ENCODE measurements at regions not wholly inside any gene's neighbourhood (a gene's known extent, or its start where the extent isn't known, plus 50 kb on each side); places are given as distances from the start of the nearest gene placed in this dataset.

GRCh38 chr11:21814169-21814568 is 378.7 kb upstream of the ANO5 start:
- DNase-seq (ENCODE audit: low read depth, low spot score): no peak
- Histone ChIP-seq H3K36me3 (ENCODE audit: insufficient read depth, insufficient read length, low read length) (no peaks in the 10 kb centered on the region), H3K9ac (ENCODE audit: insufficient read length, low read depth) (no peak overlapping the region), H3K27me3 (ENCODE audit: insufficient read depth, insufficient read length) (no peaks in the 10 kb centered on the region), H3K4me3 (ENCODE audit: insufficient read length, low read depth) (no peak overlapping the region), H3K4me1 (ENCODE audit: insufficient read depth, insufficient read length) (no peaks in the 10 kb centered on the region), H3K9me3 (ENCODE audit: insufficient read depth, low read length) (no peaks in the 10 kb centered on the region)
- TF ChIP-seq YY1 (IDR thresholded peaks at IDR 0.05; ENCODE audit: insufficient read depth, insufficient read length): no peak
- TF ChIP-seq ZNF274 (IDR thresholded peaks at IDR 0.05; ENCODE audit: low read depth, low read length): no peak
- no peak for TF ChIP-seq SUZ12 (IDR thresholded peaks at IDR 0.05; ENCODE audit: extremely low read depth, insufficient read depth, insufficient read length)

DNA sequence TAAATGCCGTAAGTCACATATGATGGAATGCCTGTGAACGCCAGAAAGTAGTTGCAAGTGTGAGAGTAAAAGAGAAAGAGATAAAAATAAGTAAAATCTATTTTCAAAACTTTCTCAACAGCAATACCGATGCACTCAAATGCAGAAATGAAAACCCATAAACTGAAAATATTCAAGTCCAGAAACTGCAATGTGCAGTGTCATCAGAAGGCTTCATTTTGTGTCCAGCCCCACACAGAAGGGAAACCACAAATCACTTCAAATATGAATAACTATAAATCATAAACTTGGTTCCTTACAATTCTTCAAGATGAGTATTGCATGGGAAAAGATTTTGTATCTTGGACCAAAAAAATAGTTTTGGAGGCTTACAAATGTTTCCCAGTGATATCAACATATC is 375.2 kb upstream of the ANO5 start:
- Histone ChIP-seq H3K27me3 (ENCODE audit: insufficient read depth, insufficient read length) (no peaks in the 10 kb centered on the region), H3K9me3 (ENCODE audit: insufficient read depth, low read length) (no peaks in the 10 kb centered on the region), H3K4me3 (ENCODE audit: insufficient read length, low read depth) (no peak overlapping the region), H3K9ac (ENCODE audit: insufficient read length, low read depth) (no peak overlapping the region), H3K4me1 (ENCODE audit: insufficient read depth, insufficient read length) (no peaks in the 10 kb centered on the region), H3K36me3 (ENCODE audit: insufficient read depth, insufficient read length, low read length) (no peaks in the 10 kb centered on the region)
- DNase-seq (ENCODE audit: low read depth, low spot score): no peak
- TF ChIP-seq ZNF274 (IDR thresholded peaks at IDR 0.05; ENCODE audit: low read depth, low read length) (no peak), SUZ12 (IDR thresholded peaks at IDR 0.05; ENCODE audit: extremely low read depth, insufficient read depth, insufficient read length) (no peak), YY1 (IDR thresholded peaks at IDR 0.05; ENCODE audit: insufficient read depth, insufficient read length) (no peak)

- no peak for TF ChIP-seq SUZ12 (IDR thresholded peaks at IDR 0.05; ENCODE audit: extremely low read depth, insufficient read depth, insufficient read length)
- TF ChIP-seq ZNF274 (IDR thresholded peaks at IDR 0.05; ENCODE audit: low read depth, low read length): no peak
- no peak for TF ChIP-seq YY1 (IDR thresholded peaks at IDR 0.05; ENCODE audit: insufficient read depth, insufficient read length)
- DNase-seq (ENCODE audit: low read depth, low spot score): no peak
- no peaks in the 10 kb centered on the region for H3K9me3 ChIP-seq (ENCODE audit: insufficient read depth, low read length)
Measured at GRCh38 chr11:21820176-21820575, 372.7 kb upstream of the ANO5 start.

DNA sequence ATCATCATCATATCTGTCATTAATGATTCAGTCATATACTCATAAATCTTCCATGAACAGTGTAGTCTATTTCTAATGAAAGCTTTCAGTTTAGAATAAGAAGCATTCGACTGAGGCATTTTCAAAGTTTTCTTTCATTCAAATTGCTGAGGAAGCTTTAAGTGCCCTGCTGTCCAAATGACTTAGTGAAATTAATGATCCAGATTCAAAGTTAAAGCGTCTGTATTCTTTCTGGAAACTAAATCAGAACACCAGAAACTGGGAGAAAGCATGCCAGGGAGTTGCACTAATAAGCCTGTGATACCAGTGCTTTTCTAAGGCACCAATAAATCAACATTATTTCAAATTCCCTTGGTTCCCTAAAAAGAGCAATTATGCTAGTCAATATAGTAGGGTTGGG is 367.8 kb upstream of the ANO5 start:
- Histone ChIP-seq H3K4me3 (ENCODE audit: insufficient read length, low read depth) (no peak overlapping the region), H3K36me3 (ENCODE audit: insufficient read depth, insufficient read length, low read length) (no peaks in the 10 kb centered on the region), H3K9me3 (ENCODE audit: insufficient read depth, low read length) (no peaks in the 10 kb centered on the region), H3K4me1 (ENCODE audit: insufficient read depth, insufficient read length) (no peaks in the 10 kb centered on the region), H3K9ac (ENCODE audit: insufficient read length, low read depth) (no peak overlapping the region), H3K27me3 (ENCODE audit: insufficient read depth, insufficient read length) (no peaks in the 10 kb centered on the region)
- no peak for TF ChIP-seq SUZ12 (IDR thresholded peaks at IDR 0.05; ENCODE audit: extremely low read depth, insufficient read depth, insufficient read length)
- TF ChIP-seq YY1 (IDR thresholded peaks at IDR 0.05; ENCODE audit: insufficient read depth, insufficient read length): no peak
- TF ChIP-seq ZNF274 (IDR thresholded peaks at IDR 0.05; ENCODE audit: low read depth, low read length): no peak
- no peak for DNase-seq (ENCODE audit: low read depth, low spot score)

More at GRCh38 chr11:21820176-21820575, 372.7 kb upstream of the ANO5 start:
- H3K36me3 ChIP-seq (ENCODE audit: insufficient read depth, insufficient read length, low read length): no peaks in the 10 kb centered on the region
- no peak overlapping the region for H3K4me3 ChIP-seq (ENCODE audit: insufficient read length, low read depth)
- no peaks in the 10 kb centered on the region for H3K27me3 ChIP-seq (ENCODE audit: insufficient read depth, insufficient read length)
- H3K9ac ChIP-seq (ENCODE audit: insufficient read length, low read depth): no peak overlapping the region
- H3K4me1 ChIP-seq (ENCODE audit: insufficient read depth, insufficient read length): no peaks in the 10 kb centered on the region

DNA sequence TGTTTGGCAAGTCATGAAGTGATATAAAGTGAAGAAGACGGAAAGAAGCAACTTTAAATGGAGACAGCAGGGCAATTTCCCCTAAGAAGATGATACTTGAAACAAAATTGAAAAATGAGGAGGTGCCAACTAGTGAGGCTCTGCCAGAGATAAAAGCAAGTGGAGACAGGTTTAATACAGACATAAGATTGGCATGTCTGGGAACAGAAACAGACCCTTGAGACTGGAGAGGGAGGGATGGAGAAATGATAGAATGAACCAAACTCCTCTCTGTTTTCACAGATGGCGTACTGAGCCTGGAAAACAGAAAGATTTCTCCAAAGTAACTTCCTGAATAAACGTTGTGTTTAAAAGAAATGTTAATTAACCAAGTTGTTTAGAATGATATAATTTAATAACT is 354.5 kb upstream of the ANO5 start:
- no peak for DNase-seq (ENCODE audit: low read depth, low spot score)
- no peak overlapping the region for H3K9ac ChIP-seq (ENCODE audit: insufficient read length, low read depth)
- no peaks in the 10 kb centered on the region for H3K9me3 ChIP-seq (ENCODE audit: insufficient read depth, low read length)
- no peak overlapping the region for H3K4me3 ChIP-seq (ENCODE audit: insufficient read length, low read depth)
- TF ChIP-seq ZNF274 (IDR thresholded peaks at IDR 0.05; ENCODE audit: low read depth, low read length) (no peak), SUZ12 (IDR thresholded peaks at IDR 0.05; ENCODE audit: extremely low read depth, insufficient read depth, insufficient read length) (no peak), YY1 (IDR thresholded peaks at IDR 0.05; ENCODE audit: insufficient read depth, insufficient read length) (no peak)
- no peaks in the 10 kb centered on the region for H3K36me3 ChIP-seq (ENCODE audit: insufficient read depth, insufficient read length, low read length)
- H3K4me1 ChIP-seq (ENCODE audit: insufficient read depth, insufficient read length): no peaks in the 10 kb centered on the region
- no peaks in the 10 kb centered on the region for H3K27me3 ChIP-seq (ENCODE audit: insufficient read depth, insufficient read length)

- Histone ChIP-seq H3K4me3 (ENCODE audit: insufficient read length, low read depth) (no peak overlapping the region), H3K27me3 (ENCODE audit: insufficient read depth, insufficient read length) (no peaks in the 10 kb centered on the region), H3K4me1 (ENCODE audit: insufficient read depth, insufficient read length) (no peaks in the 10 kb centered on the region), H3K9ac (ENCODE audit: insufficient read length, low read depth) (no peak overlapping the region), H3K36me3 (ENCODE audit: insufficient read depth, insufficient read length, low read length) (no peaks in the 10 kb centered on the region), H3K9me3 (ENCODE audit: insufficient read depth, low read length) (no peaks in the 10 kb centered on the region)
- DNase-seq (ENCODE audit: low read depth, low spot score): no peak
- TF ChIP-seq ZNF274 (IDR thresholded peaks at IDR 0.05; ENCODE audit: low read depth, low read length) (no peak), YY1 (IDR thresholded peaks at IDR 0.05; ENCODE audit: insufficient read depth, insufficient read length) (no peak), SUZ12 (IDR thresholded peaks at IDR 0.05; ENCODE audit: extremely low read depth, insufficient read depth, insufficient read length) (no peak)
Measured at GRCh38 chr11:21839796-21840195, 353.1 kb upstream of the ANO5 start.

DNA sequence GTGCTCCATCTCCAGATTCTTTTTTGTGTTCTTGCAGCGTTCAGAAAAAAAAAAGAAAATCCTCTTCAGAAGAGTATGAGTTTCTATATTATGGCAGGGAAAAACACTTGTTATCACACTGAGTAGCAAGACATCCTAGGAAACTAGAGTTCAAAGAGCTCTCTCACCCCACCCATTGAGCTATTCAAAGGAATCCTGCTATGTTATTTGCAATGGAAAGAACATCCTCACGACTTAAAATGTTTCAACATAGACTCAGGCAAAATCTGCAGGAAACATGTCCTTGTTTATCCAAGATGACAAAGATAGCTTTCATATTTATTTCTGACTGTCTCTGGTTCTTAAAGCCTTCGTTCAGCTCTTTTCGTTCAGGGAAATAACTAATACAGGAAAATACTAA is 331.6 kb upstream of the ANO5 start:
- no peaks in the 10 kb centered on the region for H3K9me3 ChIP-seq (ENCODE audit: insufficient read depth, low read length)
- H3K27me3 ChIP-seq (ENCODE audit: insufficient read depth, insufficient read length): peaks cover 5% of the 10 kb centered on the region
- TF ChIP-seq SUZ12 (IDR thresholded peaks at IDR 0.05; ENCODE audit: extremely low read depth, insufficient read depth, insufficient read length) (no peak), YY1 (IDR thresholded peaks at IDR 0.05; ENCODE audit: insufficient read depth, insufficient read length) (no peak), ZNF274 (IDR thresholded peaks at IDR 0.05; ENCODE audit: low read depth, low read length) (no peak)
- H3K4me1 ChIP-seq (ENCODE audit: insufficient read depth, insufficient read length): no peaks in the 10 kb centered on the region
- peak; percentile 3 for DNase-seq (ENCODE audit: low read depth, low spot score)
- H3K9ac ChIP-seq (ENCODE audit: insufficient read length, low read depth): no peak overlapping the region
- no peak overlapping the region for H3K4me3 ChIP-seq (ENCODE audit: insufficient read length, low read depth)
- no peaks in the 10 kb centered on the region for H3K36me3 ChIP-seq (ENCODE audit: insufficient read depth, insufficient read length, low read length)
